Erythroblast (primary cell): ENCODE measurements at regions not wholly inside any gene's neighbourhood (a gene's known extent, or its start where the extent isn't known, plus 50 kb on each side); places are given as distances from the start of the nearest gene placed in this dataset.

Source experiments
- DNase-seq, 2 experiments: peaks; one replicate each; lab custom pipeline; 2025; lab: John Stamatoyannopoulos, UW
- GATA1 ChIP-seq: IDR thresholded peaks from 2 replicates; pipeline ENCODE4 v1.6.1; 2011; ENCODE audit warnings: low read depth, mild to moderate bottlenecking, control low read depth, low read length, moderate library complexity
- POLR2A ChIP-seq: IDR thresholded peaks from 2 replicates; pipeline ENCODE4 v1.6.1; 2011; ENCODE audit warnings: mild to moderate bottlenecking, low read length

GRCh38 chr10:90598513-90598912 lies 259.3 kb downstream of the HTR7 start:
- TF ChIP-seq GATA1 (no peak), POLR2A (no peak)
- DNase-seq: no peak

- DNase-seq: no peak
- TF ChIP-seq POLR2A (no peak), GATA1 (no peak)
These were observed 254.8 kb downstream of the HTR7 start for GRCh38 chr10:90602862-90603610.

DNA sequence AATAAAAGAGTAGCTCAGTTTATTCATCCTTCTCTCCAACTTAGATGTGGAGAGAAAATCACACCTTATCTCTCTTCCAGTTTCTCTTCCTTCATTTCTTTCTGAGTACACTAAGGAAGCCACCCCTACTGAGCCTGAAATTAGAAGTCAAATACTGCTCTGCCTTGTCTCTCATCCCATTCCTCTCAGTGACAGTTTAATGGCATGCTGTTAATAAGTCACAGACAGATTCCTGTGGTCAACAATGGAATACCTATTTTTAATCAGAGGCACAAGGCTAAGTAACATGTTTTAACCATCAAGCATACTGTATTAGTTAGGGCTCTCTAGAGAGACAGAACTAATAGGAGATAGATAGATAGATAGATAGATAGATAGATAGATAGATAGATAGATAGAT lies 253.2 kb downstream of the HTR7 start:
- no peak for TF ChIP-seq POLR2A
- no peak for TF ChIP-seq GATA1

GRCh38 chr10:90605506-90605905 lies 252.3 kb downstream of the HTR7 start:
- no peak for DNase-seq
- no peak for TF ChIP-seq POLR2A
- TF ChIP-seq GATA1: no peak

More for the DNA sequence above, 253.2 kb downstream of the HTR7 start:
- DNase-seq: no peak

- no peak for DNase-seq
- no peak for TF ChIP-seq POLR2A
- TF ChIP-seq GATA1: no peak
These were observed 245.6 kb downstream of the HTR7 start for GRCh38 chr10:90612276-90612675.

DNA sequence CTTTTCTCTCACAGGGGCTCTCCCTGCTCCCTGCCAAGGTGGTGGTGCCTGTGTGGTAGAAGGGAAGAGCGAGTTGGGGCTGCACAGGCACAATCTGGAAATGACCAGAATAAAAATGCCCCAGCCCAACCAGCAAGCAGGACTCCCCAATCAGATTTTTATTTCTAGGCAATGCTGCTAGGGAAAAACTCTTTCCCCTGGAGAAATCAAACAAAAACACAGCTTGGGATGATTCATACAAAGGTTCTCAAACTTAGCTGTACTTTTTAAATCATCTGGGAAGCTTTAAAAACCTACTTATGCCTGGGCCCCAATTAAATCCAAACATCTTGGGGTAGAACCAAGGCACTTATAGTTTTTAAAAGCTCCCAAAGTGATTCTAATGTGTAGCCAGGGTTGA lies 243.2 kb downstream of the HTR7 start:
- TF ChIP-seq POLR2A: no peak
- TF ChIP-seq GATA1: no peak
- no peak for DNase-seq

GRCh38 chr10:90621577-90621976 lies 236.3 kb downstream of the HTR7 start:
- TF ChIP-seq GATA1 (no peak), POLR2A (no peak)
- no peak for DNase-seq

DNA sequence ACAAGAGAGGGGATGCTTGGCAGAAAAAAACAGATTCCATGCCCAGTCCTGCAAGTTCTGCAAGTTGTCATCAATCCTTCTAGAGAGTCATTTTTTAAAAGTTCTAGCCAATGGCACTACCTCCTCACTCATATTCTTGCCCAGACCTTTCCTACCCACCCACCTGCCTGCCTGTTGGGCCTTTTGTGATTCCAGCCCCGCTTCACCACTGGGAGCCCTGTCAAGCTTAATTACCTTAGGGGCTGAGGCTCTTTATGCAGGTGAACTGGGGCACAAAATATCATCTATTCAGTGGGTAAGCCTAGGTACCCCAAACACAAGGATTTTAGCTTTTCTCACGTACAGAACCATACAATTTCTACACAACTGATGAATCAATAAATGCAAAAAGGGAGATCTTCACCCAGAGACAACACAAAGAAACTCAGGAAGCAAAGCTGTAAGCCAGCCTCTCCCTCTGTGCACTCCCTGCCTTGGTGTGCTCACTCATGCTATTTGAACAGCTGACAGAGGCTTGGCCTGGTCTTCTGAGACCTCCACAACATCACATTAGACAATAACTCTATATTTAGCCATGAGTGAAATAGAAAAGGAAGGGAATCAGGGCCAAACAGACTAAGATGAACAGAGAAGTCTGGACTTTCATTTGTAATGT lies 222.6 kb downstream of the HTR7 start:
- DNase-seq: no peak
- TF ChIP-seq POLR2A: no peak
- no peak for TF ChIP-seq GATA1

DNA sequence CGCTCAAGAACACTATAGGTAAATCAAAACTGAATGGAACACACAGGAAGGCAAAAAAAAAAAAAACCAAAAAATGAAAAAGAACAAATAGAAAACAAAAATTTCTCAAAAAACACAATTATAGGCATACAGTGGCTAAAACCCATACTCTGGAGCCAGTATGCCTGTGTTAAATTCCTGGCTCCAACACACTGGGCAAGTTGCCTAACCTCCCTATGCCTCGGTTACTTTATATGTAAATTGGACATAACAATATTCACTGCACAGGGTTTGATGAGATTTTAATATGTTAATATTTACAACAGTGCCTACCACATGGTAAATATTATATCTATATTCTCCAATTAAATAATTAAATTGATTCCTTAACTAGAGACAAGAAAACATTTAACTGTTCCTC lies 217.1 kb downstream of the HTR7 start:
- DNase-seq: no peak
- TF ChIP-seq POLR2A: no peak
- no peak for TF ChIP-seq GATA1

- DNase-seq: no peak
- TF ChIP-seq POLR2A (no peak), GATA1 (no peak)
These were observed 216.1 kb downstream of the HTR7 start for GRCh38 chr10:90641731-90642130.

DNA sequence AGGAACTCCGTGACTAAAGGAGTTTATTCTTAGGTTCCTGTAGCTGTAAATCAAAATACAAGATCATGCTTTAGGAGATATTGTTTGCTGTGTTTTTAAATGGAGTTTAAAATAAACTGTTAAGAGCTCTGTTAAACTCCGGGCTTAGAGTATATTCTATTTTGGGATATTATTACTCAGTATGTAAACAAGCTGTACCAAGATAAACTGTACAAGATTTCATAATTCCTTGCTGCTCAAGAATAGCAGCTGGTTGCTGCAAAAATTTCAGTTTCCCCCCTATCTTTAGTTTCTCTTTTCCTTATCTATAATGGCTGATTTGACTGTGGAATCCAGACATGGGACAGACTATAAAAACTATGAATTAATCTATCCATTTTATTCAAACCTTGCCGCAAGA lies 215.7 kb downstream of the HTR7 start:
- TF ChIP-seq POLR2A: no peak
- TF ChIP-seq GATA1: no peak
- DNase-seq: no peak

GRCh38 chr10:90642650-90643049 lies 215.2 kb downstream of the HTR7 start:
- TF ChIP-seq GATA1: no peak
- no peak for TF ChIP-seq POLR2A
- no peak for DNase-seq

- no peak for TF ChIP-seq POLR2A
- TF ChIP-seq GATA1: no peak
- no peak for DNase-seq
These were observed 213.7 kb downstream of the HTR7 start for GRCh38 chr10:90644165-90644564.

- no peak for DNase-seq
These were observed 207.0 kb downstream of the HTR7 start for GRCh38 chr10:90650858-90651257.

DNA sequence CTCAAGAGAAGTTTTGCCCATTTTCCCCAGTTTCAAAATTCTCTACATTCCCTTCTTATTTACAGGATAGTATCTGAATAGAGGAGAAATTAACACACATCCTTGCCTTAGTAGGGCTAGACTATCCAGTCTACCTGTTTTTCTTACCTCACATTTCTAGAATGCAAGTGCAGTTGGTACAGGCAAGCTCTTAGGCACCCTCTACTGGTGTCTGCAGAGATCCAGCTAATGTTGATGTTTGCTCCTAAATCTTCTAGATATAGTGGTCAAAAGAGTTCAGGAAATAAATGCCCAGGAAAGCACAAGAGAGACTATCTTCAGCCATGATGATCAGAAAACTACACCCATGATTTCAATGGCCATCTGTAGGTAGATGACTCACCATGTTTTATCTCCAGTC lies 205.3 kb downstream of the HTR7 start:
- DNase-seq: no peak
- TF ChIP-seq POLR2A: no peak
- TF ChIP-seq GATA1: no peak

More at GRCh38 chr10:90650858-90651257, 207.0 kb downstream of the HTR7 start:
- TF ChIP-seq POLR2A (no peak), GATA1 (no peak)
